ENCODE measurements at regions not wholly inside any gene's neighbourhood (a gene's known extent, or its start where the extent isn't known, plus 50 kb on each side); places are given as distances from the start of the nearest gene placed in this dataset.

DNA sequence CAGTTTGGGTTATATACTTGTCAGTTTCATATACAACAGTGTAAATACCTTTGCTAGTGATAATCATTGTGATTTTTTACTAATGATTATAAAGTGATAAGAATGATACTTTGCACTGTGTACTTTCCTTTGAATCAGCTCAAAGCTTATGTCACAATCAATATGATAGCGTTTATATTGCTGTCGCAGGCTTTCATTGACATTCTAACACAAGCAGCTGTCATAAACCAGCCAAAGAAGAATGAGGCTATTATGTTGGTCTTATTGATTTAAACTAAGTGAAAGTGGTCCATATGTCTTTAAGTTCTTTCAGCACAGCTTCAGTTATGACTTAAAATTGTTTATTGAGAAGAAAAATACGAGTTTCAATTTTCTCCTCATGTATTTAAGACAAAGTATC lies 272.7 kb upstream of the RGMB start:
- TF ChIP-seq ZNF70 (CRISPR knock-in tag; IDR thresholded peaks at IDR 0.05) = no peak
- TF ChIP-seq PPARA (CRISPR knock-in tag; IDR thresholded peaks at IDR 0.05; ENCODE audit: borderline replicate concordance) = no peak
- no peak for TF ChIP-seq BACH2 (CRISPR knock-in tag; IDR thresholded peaks at IDR 0.05; ENCODE audit: borderline replicate concordance)
- TF ChIP-seq ZNF565 (CRISPR knock-in tag; conservative IDR thresholded peaks at IDR 0.05; ENCODE audit: low read depth) = no peak
- no peak for TF ChIP-seq TCF4 (CRISPR knock-in tag; IDR thresholded peaks at IDR 0.05; ENCODE audit: borderline replicate concordance)
- TF ChIP-seq RARB (CRISPR knock-in tag; IDR thresholded peaks at IDR 0.05) = no peak
- TF ChIP-seq, protein P1, sequence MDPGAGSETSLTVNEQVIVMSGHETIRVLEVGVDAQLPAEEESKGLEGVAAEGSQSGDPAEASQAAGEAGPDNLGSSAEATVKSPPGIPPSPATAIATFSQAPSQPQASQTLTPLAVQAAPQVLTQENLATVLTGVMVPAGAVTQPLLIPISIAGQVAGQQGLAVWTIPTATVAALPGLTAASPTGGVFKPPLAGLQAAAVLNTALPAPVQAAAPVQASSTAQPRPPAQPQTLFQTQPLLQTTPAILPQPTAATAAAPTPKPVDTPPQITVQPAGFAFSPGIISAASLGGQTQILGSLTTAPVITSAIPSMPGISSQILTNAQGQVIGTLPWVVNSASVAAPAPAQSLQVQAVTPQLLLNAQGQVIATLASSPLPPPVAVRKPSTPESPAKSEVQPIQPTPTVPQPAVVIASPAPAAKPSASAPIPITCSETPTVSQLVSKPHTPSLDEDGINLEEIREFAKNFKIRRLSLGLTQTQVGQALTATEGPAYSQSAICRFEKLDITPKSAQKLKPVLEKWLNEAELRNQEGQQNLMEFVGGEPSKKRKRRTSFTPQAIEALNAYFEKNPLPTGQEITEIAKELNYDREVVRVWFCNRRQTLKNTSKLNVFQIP (CRISPR knock-in tag; IDR thresholded peaks at IDR 0.05; ENCODE audit: borderline replicate concordance, low read depth) = no peak
- TF ChIP-seq, protein P2, sequence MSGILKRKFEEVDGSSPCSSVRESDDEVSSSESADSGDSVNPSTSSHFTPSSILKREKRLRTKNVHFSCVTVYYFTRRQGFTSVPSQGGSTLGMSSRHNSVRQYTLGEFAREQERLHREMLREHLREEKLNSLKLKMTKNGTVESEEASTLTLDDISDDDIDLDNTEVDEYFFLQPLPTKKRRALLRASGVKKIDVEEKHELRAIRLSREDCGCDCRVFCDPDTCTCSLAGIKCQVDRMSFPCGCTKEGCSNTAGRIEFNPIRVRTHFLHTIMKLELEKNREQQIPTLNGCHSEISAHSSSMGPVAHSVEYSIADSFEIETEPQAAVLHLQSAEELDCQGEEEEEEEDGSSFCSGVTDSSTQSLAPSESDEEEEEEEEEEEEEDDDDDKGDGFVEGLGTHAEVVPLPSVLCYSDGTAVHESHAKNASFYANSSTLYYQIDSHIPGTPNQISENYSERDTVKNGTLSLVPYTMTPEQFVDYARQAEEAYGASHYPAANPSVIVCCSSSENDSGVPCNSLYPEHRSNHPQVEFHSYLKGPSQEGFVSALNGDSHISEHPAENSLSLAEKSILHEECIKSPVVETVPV (CRISPR knock-in tag; IDR thresholded peaks at IDR 0.05) = no peak
- no peak for TF ChIP-seq ZC3H10 (CRISPR knock-in tag; IDR thresholded peaks at IDR 0.05)
- TF ChIP-seq ZFP3 (CRISPR knock-in tag; IDR thresholded peaks at IDR 0.05) = no peak
- no peak for TF ChIP-seq TOX (CRISPR knock-in tag; IDR thresholded peaks at IDR 0.05; ENCODE audit: borderline replicate concordance)
- no peak for TF ChIP-seq GLIS3 (CRISPR knock-in tag; IDR thresholded peaks at IDR 0.05)
- no peak for TF ChIP-seq ARNTL (CRISPR knock-in tag; IDR thresholded peaks at IDR 0.05; ENCODE audit: borderline replicate concordance, low read depth)
- TF ChIP-seq ISL1 (CRISPR knock-in tag; IDR thresholded peaks at IDR 0.05) = no peak
- TF ChIP-seq ZFP30 (CRISPR knock-in tag; IDR thresholded peaks at IDR 0.05) = no peak
- TF ChIP-seq, protein P3, sequence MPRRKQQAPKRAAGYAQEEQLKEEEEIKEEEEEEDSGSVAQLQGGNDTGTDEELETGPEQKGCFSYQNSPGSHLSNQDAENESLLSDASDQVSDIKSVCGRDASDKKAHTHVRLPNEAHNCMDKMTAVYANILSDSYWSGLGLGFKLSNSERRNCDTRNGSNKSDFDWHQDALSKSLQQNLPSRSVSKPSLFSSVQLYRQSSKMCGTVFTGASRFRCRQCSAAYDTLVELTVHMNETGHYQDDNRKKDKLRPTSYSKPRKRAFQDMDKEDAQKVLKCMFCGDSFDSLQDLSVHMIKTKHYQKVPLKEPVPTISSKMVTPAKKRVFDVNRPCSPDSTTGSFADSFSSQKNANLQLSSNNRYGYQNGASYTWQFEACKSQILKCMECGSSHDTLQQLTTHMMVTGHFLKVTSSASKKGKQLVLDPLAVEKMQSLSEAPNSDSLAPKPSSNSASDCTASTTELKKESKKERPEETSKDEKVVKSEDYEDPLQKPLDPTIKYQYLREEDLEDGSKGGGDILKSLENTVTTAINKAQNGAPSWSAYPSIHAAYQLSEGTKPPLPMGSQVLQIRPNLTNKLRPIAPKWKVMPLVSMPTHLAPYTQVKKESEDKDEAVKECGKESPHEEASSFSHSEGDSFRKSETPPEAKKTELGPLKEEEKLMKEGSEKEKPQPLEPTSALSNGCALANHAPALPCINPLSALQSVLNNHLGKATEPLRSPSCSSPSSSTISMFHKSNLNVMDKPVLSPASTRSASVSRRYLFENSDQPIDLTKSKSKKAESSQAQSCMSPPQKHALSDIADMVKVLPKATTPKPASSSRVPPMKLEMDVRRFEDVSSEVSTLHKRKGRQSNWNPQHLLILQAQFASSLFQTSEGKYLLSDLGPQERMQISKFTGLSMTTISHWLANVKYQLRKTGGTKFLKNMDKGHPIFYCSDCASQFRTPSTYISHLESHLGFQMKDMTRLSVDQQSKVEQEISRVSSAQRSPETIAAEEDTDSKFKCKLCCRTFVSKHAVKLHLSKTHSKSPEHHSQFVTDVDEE (CRISPR knock-in tag; IDR thresholded peaks at IDR 0.05) = no peak
- TF ChIP-seq, protein P4, sequence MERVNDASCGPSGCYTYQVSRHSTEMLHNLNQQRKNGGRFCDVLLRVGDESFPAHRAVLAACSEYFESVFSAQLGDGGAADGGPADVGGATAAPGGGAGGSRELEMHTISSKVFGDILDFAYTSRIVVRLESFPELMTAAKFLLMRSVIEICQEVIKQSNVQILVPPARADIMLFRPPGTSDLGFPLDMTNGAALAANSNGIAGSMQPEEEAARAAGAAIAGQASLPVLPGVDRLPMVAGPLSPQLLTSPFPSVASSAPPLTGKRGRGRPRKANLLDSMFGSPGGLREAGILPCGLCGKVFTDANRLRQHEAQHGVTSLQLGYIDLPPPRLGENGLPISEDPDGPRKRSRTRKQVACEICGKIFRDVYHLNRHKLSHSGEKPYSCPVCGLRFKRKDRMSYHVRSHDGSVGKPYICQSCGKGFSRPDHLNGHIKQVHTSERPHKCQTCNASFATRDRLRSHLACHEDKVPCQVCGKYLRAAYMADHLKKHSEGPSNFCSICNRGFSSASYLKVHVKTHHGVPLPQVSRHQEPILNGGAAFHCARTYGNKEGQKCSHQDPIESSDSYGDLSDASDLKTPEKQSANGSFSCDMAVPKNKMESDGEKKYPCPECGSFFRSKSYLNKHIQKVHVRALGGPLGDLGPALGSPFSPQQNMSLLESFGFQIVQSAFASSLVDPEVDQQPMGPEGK (CRISPR knock-in tag; IDR thresholded peaks at IDR 0.05; ENCODE audit: borderline replicate concordance) = no peak
- no peak for TF ChIP-seq ESRRG (CRISPR knock-in tag; IDR thresholded peaks at IDR 0.05)
- no peak for ATAC-seq

DNA sequence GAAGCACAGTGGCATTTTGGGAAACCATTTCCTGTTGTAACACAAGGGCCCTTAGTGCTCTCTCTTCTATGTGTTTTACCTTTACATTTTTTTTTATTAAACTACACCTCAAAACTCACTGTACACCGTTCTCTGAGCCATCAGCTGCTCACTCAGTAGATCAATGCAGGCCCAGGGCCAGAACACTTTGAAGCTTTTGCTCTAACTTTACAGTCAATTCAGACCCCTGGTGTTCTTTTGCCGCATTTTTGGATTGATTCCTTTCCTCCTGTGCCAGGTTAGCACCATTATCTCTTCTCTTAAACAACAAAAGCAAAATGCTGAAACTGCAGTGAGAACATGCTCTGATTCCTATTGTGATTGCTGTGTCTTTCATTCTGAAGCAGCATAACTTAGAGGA lies 269.8 kb upstream of the RGMB start:
- TF ChIP-seq BACH2 (CRISPR knock-in tag; IDR thresholded peaks at IDR 0.05; ENCODE audit: borderline replicate concordance) (no peak), ISL1 (CRISPR knock-in tag; IDR thresholded peaks at IDR 0.05) (no peak), OSR1 (CRISPR knock-in tag; IDR thresholded peaks at IDR 0.05) (no peak), TOX (CRISPR knock-in tag; IDR thresholded peaks at IDR 0.05; ENCODE audit: borderline replicate concordance) (no peak), ZFP3 (CRISPR knock-in tag; IDR thresholded peaks at IDR 0.05) (no peak), TCF4 (CRISPR knock-in tag; IDR thresholded peaks at IDR 0.05; ENCODE audit: borderline replicate concordance) (no peak), RARB (CRISPR knock-in tag; IDR thresholded peaks at IDR 0.05) (no peak), PPARA (CRISPR knock-in tag; IDR thresholded peaks at IDR 0.05; ENCODE audit: borderline replicate concordance) (no peak), ARNTL (CRISPR knock-in tag; IDR thresholded peaks at IDR 0.05; ENCODE audit: borderline replicate concordance, low read depth) (no peak), ZNF8 (CRISPR knock-in tag; IDR thresholded peaks at IDR 0.05) (no peak), CSDC2 (CRISPR knock-in tag; IDR thresholded peaks at IDR 0.05) (no peak), SNAI2 (CRISPR knock-in tag; IDR thresholded peaks at IDR 0.05) (no peak)
- TF ChIP-seq, protein P4 (CRISPR knock-in tag; IDR thresholded peaks at IDR 0.05; ENCODE audit: borderline replicate concordance) = no peak
- TF ChIP-seq, protein P5, sequence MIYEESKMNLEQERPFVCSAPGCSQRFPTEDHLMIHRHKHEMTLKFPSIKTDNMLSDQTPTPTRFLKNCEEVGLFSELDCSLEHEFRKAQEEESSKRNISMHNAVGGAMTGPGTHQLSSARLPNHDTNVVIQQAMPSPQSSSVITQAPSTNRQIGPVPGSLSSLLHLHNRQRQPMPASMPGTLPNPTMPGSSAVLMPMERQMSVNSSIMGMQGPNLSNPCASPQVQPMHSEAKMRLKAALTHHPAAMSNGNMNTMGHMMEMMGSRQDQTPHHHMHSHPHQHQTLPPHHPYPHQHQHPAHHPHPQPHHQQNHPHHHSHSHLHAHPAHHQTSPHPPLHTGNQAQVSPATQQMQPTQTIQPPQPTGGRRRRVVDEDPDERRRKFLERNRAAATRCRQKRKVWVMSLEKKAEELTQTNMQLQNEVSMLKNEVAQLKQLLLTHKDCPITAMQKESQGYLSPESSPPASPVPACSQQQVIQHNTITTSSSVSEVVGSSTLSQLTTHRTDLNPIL (CRISPR knock-in tag; IDR thresholded peaks at IDR 0.05; ENCODE audit: low read depth) = no peak
- TF ChIP-seq, protein P1 (CRISPR knock-in tag; IDR thresholded peaks at IDR 0.05; ENCODE audit: borderline replicate concordance, low read depth) = no peak
- TF ChIP-seq, protein P3 (CRISPR knock-in tag; IDR thresholded peaks at IDR 0.05) = no peak
- no peak for ATAC-seq
